GM18861 (cell line): ENCODE measurements at regions not wholly inside any gene's neighbourhood (a gene's known extent, or its start where the extent isn't known, plus 50 kb on each side); places are given as distances from the start of the nearest gene placed in this dataset.
"Not testable (repeated sequence)": the region's sequence is repeated elsewhere in the genome, so short reads cannot be mapped to it uniquely, and the experiment has no call there.

ENCODE experiments used
- ATAC-seq: cut with Tn5 transposase; IDR thresholded peaks from one replicate; pipeline ENCODE4 v1.9.1; 2021; ENCODE audit not compliant: unreplicated experiment

GRCh38 chr2:43149482-43150107 is 76.8 kb downstream of the ZFP36L2 start:
- no peak for ATAC-seq

DNA sequence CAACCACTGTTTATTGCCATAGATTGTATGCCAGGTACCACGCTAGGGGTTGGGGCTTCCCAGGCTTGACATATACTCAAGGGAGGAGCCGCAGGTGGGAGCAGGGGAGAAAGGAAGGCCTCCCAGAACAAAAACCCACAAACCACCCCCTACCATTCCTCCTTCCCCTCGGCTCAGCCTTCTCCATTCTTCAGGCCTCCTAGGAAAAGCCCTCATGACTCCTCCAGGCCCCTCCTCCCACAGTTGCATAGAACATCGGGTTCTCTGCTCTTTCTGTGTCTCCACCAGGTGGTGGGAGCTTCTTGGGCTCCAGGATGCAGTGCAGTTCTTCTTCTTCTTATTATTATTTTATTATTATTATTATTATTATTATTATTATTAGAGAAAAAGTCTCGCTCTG is 80.3 kb downstream of the ZFP36L2 start:
- ATAC-seq = no peak

- ATAC-seq = no peak
These were observed 82.1 kb downstream of the ZFP36L2 start for GRCh38 chr2:43144263-43144662.

DNA sequence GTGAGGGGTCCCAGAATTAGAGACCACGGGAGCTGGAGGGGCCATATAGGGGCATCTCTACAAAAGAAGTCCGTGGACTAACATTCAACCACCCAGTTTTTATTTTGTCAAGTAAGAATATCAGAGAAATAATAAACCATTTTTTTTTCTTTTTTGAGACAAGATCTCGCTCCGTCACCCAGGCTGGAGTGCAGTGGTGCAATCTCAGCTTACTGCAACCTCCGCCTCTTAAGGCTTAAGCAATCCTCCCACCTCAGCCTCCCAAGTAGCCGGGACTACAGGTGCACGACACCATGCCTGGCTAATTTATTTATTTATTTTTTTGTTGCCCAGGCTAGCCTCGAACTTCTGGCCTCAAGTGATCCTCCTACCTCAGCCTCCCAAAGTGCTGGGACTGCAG is 82.7 kb downstream of the ZFP36L2 start:
- ATAC-seq = no peak

- no peak for ATAC-seq
These were observed 83.4 kb downstream of the ZFP36L2 start for GRCh38 chr2:43142921-43143438.

GRCh38 chr2:43141636-43142151 is 84.7 kb downstream of the ZFP36L2 start:
- not testable (repeated sequence) for ATAC-seq

DNA sequence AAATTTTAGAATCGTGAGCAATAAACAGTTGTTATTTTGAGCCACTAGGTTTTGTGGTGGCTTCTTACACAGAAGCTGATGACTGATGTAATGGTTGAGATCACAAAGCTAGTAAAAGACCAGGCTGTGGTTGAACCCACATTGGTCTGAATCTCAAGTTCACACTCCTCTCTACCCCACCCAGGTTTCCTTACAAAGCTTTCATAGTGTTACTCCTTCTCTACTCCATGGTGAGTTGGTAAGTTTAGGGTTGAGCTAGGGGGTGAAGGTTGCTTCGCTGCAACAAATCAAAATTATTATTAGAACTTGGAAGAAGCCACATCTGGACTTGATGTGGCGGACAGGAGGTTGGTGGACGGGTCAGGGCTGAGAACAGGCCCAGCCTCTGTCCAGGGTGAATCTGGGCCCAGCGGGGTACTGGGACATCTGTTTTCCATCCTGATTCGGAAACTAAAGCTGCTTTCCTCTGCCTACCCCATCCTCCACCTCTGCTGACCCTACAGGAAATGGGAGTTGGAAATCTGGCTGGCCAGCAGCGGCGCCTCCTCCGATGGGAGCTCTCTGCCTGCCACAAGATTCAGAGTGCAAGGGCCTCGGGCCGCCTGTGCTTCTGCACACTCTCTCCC is 86.3 kb downstream of the ZFP36L2 start:
- ATAC-seq = no peak

DNA sequence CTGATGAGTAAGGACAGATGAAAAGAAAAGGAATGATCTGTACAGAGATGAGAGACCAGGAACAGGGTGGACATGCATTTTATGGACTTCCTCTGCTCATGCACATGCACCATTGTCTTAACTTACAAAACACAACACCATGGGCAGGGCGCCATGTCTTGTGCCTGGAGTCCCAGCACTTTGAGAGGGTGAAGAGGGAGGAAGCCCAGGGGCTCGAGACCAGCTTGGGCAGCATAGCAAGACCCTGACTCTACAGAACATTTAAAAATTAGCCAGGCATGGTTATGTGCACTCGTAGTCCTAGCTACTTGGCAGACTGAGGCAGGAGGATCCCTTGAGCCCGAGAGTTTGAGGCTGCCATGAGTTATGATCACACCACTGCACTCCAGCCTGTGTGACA is 86.9 kb downstream of the ZFP36L2 start:
- ATAC-seq = no peak

DNA sequence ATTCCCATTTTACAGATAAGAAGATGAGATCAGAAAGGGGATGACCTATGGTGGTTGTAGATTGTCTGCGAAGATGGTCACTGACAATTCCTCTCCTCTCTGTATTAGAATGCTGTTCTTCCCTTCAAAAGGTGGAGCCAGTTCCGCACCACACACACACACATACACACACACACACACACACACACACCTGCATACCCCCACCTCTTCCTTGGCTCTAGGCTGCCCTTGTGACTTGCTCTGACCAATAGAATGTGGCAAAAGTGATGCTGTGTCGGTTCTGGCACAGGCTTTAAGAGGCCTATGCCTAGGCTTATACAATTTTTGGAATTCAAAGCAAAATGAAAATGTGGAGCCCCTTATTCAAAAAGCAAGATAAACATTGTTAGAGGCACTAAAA is 88.0 kb downstream of the ZFP36L2 start:
- ATAC-seq = no peak

GRCh38 chr2:43136876-43137275 is 89.5 kb downstream of the ZFP36L2 start:
- ATAC-seq = no peak

DNA sequence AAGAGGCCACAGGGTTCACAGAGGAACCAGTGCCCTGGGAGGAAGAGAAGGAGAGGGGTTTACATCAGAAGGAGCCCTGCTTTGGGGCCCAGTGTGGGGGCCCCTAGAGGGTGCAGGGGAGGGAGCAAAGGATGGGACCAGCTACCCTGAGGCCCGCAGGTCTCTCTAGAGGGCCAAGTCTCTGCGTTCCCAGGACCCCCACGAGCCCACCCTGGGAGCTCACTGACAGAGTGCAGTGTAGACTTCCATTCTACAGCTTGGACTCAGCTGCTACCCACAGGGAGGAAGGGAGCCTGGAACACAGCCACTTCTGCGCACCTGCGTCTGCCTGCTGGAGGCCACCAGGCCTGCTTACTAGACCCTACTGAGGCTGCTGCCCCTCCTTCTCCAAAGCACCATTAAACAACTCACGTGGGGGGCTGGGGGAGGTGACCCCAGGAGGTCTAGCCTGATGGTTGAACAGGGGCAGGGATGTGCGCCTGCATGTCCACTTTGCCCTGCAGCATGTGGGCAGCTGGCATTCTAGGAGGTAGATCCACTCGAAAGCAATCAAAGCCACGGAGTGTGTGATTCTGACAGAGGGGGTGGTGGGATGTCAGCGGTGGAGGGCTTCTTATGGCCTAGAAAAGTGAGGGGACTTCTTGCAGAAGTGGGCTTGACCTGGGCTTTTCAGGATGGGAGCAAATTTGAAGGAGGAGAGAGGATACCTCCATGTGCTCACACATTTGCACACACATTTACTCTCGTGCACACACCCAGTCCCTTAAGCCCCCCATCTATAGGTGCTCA is 90.2 kb downstream of the ZFP36L2 start:
- no peak for ATAC-seq

DNA sequence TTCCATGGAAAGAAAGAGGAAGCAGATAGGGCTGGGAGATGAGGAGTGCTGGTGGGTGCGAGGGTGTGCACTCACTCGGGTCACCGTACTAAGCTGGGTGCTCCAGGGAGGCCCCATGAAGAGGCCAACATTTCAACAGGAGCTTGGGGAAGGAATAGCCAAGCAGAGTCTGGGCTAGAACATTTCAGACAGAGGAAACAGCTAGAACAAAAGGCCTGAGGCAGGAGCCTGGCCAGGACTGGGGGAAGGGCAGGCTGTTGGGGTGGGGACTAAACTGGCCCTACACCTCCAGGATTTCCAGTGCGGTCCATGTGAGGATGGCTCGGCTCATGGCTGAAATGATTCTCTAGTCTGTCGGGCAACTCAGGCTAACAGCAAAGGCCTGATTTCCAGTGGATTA is 90.8 kb downstream of the ZFP36L2 start:
- no peak for ATAC-seq

- no peak for ATAC-seq
These were observed 91.9 kb downstream of the ZFP36L2 start for GRCh38 chr2:43134571-43134889.

GRCh38 chr2:43133708-43134570 is 92.5 kb downstream of the ZFP36L2 start:
- ATAC-seq = no peak

DNA sequence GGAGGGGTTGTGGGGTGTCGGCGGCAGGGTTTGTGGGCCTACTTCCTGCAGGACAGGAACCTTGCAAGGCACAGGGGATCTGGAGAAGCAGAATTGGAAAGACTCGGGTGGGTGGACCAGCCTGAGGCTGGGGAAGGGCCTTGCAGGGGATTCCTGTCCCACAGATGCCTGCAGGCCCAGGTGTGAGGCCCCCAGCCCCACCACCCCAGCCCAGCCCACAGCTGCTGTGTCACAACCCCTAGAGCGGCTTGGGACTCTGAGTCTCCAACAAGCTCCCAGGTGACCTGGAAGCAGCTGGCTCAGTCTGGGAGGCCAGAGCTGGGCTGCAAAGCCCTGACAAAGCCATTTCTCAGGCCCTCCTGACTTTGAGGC is 93.1 kb downstream of the ZFP36L2 start:
- ATAC-seq = no peak

GRCh38 chr2:43132683-43133301 is 93.6 kb downstream of the ZFP36L2 start:
- ATAC-seq = no peak

DNA sequence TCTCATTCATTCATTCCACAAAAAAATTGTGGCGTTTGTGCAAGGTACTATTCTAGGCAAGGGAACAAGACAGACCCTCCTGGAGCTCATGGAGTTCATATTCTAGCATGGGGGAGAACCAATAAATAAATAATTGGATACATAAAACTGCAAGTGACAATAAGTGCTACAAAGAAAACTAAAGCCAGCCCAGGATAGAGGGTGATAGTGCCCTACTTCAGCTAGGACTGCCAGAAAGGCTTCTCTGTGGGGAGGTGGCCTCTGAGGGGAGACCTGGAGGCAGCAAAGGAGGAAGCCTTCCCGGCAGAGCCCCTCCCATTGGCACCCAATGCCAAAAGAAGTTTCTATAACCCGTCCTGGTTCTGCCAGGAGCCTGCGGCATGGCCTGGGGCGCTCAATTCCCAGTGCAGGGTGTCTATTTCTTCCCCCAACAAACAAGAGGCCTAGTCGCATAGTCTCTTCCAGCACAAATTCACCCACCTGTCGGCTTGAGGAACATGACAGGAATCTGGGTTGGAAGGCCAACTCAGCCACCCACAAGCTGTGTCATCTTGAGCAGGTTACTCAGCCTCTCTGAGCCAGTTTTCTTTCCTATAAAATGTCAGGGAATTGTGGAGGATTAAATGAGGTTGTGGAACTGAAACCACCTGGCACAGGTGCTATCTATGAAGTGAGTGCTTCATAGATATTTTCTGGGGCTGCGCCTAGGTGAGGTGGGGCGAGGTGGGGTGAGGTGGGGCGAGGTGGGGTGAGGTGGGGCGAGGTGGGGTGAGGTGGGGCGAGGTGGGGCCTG is 94.3 kb downstream of the ZFP36L2 start:
- no peak for ATAC-seq

- ATAC-seq = peak; percentile 49
These were observed 95.1 kb downstream of the ZFP36L2 start for GRCh38 chr2:43131051-43131889.

- no peak for ATAC-seq
These were observed 95.9 kb downstream of the ZFP36L2 start for GRCh38 chr2:43130548-43130875.
